ENCODE measurements at regions not wholly inside any gene's neighbourhood (a gene's known extent, or its start where the extent isn't known, plus 50 kb on each side); places are given as distances from the start of the nearest gene placed in this dataset.
"Not testable (repeated sequence)": the region's sequence is repeated elsewhere in the genome, so short reads cannot be mapped to it uniquely, and the experiment has no call there.

DNA sequence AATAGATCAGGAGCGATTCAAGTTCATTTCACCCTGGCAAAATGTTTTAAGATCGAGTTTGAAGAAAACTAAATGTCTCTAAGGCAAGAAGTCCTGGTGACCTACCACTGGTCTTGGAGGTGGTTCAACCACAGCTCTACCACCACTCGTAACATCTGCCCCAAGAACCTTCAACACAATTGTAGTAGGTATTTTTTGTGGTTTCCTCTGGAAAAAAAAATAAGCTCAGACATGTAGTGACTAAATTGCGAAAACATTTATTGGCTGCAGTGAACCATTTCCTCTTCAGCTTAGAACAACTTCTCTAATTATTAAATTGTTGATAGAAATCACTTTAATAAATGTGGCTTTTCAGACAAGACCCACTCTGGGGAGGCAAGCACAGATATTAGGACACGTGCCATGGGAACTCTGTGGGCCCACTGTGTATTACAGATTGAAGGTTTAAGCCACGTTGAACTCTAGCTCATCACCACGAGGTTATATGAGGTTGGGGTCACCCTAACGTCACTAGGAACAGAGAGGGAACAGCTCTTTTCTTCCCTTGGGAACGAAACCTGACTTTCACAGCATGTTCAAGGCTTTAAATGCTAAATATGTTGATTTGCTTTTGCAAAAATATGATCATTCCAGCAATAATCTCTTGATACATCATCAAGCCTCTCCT, 142.9 kb downstream of the HSD17B3 start:
- DNase-seq (no peak), ATAC-seq (no peak)
- intact Hi-C loops (cut with DNase I, micrococcal nuclease), result no loop called here

- intact Hi-C loops (cut with DNase I, micrococcal nuclease), result no loop called here
- DNase-seq (no peak), ATAC-seq (no peak)
Observed at GRCh38 chr9:96158147-96158546, 143.8 kb downstream of the HSD17B3 start.

GRCh38 chr9:96157675-96158074, 144.3 kb downstream of the HSD17B3 start:
- no peak for DNase-seq
- ATAC-seq, result no peak
- intact Hi-C loops (cut with DNase I, micrococcal nuclease), result no loop called here

DNA sequence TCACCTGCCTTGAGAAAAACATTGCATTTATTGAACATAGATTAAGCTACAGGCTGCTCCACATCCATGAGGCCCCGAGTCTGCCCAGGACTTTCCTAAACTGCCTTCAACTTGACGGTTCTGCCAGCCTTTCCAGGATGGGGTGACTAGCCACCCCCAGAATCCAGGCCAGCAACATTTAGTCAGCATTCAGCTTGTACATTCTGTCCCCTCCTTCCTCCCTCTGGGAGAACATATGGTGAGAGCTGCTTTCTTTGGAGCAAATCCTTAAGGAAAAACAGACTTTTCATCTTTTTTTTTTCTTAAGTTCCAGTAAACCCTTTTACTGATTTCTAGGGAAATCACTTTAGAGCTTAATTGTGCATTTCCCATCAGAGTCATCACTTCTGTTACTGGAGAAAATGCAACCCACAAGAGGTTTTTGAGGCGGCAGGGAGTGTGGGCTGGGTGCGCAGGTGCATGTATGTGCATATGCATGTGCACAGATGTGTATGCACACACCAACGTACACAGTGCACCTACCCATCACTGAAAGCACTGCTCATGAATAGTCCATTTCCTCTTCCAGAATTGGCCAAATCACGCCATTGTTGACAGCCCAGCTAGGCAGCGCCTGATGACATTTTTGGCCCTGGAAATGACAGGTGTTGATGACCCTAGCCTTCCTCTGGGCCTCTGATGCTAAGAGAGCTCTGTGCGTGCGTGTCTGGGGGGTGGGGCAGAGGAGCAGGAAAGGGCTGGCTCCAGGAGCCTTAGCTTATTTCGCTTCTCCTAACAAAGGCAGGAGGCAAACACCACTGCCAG, 145.6 kb downstream of the HSD17B3 start:
- intact Hi-C loops (cut with DNase I, micrococcal nuclease), result no loop called here
- ATAC-seq, result no peak

DNA sequence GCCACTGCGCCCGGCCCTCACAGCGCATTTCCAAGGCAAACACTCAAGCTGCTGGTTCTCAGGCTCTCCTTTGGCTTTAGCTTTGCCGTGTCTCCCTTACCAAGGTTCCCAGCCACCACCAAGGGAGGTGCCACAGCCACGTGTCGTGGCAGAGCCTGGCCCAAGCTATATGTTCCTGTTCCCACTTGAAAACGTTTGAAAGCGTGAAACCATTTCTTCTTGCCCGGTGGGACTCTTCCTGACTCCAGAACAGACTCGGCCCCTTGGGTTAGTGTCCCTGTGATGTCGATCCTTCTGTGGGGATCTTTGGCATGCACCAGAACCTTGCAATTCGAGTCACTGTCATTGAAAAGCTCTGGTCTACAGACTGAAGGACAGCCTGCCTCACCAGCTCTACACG, 147.9 kb downstream of the HSD17B3 start:
- ATAC-seq (no peak), DNase-seq (no peak)
- intact Hi-C loops (cut with DNase I, micrococcal nuclease), result no loop called here

More for the DNA sequence above, 145.6 kb downstream of the HSD17B3 start:
- DNase-seq, result no peak

DNA sequence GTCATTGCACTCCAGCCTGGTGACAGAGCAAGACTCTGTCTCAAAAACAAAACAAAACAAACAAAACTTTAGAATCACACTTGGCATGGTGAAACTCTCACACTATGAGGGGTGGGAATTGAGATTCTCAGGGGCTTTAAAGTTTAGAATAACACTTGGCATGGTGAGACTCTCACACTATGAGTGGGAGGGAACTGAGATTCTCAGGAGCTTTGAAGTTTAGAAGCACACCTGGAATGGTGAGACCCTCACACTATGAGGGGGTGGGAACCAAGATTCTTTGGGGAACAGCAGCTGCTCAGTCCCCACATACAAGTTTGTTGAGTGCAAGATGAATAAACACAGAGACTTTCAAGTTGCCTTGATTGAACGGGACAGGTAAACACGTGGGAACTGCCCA, 149.4 kb downstream of the HSD17B3 start:
- DNase-seq (no peak), ATAC-seq (no peak)
- intact Hi-C loops (cut with DNase I, micrococcal nuclease), result no loop called here

GRCh38 chr9:96150324-96151227, 151.4 kb downstream of the HSD17B3 start:
- DNase-seq (peak in 1 of 2 donors; percentile 25), ATAC-seq (no peak)
- intact Hi-C loops (cut with DNase I, micrococcal nuclease), result no loop called here

GRCh38 chr9:96149533-96150280, 152.3 kb downstream of the HSD17B3 start:
- intact Hi-C loops (cut with DNase I, micrococcal nuclease), result no loop called here
- DNase-seq, result no peak
- no peak for ATAC-seq

- intact Hi-C loops (cut with DNase I, micrococcal nuclease), result no loop called here
- DNase-seq (no peak), ATAC-seq (peak; percentile 38)
Observed at GRCh38 chr9:96148634-96149532, 153.1 kb downstream of the HSD17B3 start.

GRCh38 chr9:96147029-96147428, 154.9 kb downstream of the HSD17B3 start:
- peak in 1 of 2 donors; percentile 37 for DNase-seq
- ATAC-seq; intact Hi-C loops (cut with DNase I, micrococcal nuclease): not testable (repeated sequence)

DNA sequence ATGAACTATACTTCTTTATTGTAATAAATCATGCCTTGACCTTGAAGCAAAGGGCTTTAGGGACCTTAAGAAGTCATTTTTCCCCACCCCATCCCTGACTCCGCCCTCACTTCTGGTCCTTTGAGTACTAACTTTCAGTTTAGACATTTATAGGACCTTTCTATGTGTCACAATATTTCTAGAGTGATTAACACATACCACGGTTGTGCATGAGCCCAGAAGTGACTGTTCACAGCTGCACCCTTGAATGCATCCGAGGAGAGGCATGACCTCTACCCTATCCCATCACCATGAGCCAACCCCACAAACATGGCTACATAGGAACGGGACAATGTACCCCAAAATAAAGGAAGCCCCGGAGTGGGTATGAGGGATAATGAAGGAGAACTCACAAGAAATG, 160.3 kb downstream of the HSD17B3 start:
- DNase-seq (no peak), ATAC-seq (no peak)
- intact Hi-C loops (cut with DNase I, micrococcal nuclease), result no loop called here

GRCh38 chr9:96141128-96141474, 160.9 kb downstream of the HSD17B3 start:
- ATAC-seq (no peak), DNase-seq (no peak)
- intact Hi-C loops (cut with DNase I, micrococcal nuclease), result no loop called here

- ATAC-seq (no peak), DNase-seq (peak in 1 of 2 donors; percentile 29)
- intact Hi-C loops (cut with DNase I, micrococcal nuclease), result no loop called here
Observed at GRCh38 chr9:96140296-96141127, 161.5 kb downstream of the HSD17B3 start.

DNA sequence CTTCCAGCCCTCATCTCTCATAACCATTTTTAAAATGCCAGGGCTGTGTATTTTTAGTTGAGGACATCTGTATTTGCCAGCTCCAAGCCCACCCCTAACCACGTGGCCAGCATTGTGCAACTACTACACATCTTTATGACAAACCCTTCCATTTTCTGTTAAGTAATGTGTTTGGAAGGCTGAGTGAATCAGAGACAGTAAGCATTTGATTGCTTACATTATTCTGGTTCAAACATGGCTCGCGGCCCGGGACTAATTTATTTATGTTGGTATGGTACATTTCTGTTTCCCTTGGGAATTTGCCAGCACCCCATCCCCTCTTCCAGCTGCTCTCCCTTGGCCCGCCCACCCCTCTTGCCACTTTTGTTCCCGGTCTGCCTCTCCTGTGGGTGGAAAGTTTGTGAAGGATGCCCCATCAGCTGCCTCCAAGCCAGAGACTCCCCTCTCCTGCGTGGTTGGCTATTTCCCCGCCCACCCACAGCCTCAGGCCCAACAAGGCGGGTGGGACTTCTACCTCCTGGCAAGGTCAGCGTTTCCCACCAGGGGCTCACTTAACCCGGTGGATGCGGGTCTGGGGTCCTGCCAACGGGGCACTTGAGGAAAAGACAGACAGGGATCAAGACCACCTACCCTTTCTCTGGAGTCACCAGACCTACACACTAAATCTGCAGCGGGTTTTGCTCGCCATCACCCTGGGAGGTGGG, 162.2 kb downstream of the HSD17B3 start:
- no peak for ATAC-seq
- intact Hi-C loops (cut with DNase I, micrococcal nuclease), result no loop called here

GRCh38 chr9:96138616-96139015, 163.4 kb downstream of the HSD17B3 start:
- ATAC-seq, result no peak
- intact Hi-C loops (cut with DNase I, micrococcal nuclease), result no loop called here
- DNase-seq, result no peak

More for the DNA sequence above, 162.2 kb downstream of the HSD17B3 start:
- peak; percentile 38 to 54 for DNase-seq

DNA sequence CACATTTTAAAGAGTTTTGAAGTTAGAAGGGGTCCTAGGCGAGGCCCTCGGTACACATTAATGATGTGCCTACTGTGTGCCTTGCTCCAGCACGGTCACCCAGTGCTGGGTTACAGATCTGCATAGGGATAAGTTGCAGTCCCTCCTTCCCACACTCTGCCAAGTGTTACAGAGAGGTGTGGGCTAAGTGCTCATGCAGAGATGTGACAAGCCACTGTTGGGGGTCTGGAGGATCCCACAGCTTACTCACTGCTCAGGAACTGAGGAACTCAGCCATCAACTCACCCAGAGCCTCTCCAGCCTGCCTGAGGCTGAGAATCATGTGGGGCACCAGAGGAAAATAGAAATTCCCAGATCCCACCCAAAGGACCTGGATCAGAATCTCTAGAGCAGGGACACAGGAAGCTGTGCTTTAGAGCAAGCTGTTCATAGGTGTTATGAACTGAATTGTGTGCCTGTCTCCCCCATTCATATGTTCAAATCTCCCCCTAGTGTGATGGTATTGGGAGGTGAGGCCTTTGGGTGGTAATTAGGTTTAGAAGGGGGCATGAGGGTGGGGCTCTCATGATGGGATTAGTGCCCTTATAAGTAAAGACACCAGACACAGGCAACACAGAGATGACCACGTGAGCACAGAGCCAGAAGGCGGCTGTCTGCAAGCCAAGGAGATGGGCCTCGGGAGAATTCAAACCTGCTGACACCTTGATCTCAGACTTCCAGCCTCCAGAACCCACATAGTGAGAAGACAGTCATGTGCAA, 164.1 kb downstream of the HSD17B3 start:
- no peak for DNase-seq
- ATAC-seq, result peak; percentile 37
- intact Hi-C loops (cut with DNase I, micrococcal nuclease), result no loop called here
